H9 (cell line): ENCODE measurements at regions not wholly inside any gene's neighbourhood (a gene's known extent, or its start where the extent isn't known, plus 50 kb on each side); places are given as distances from the start of the nearest gene placed in this dataset.

Experiments
- DNase-seq: peaks from one replicate; pipeline ENCODE4 v3.0.0-alpha.2; 2017
- H2AFZ ChIP-seq: one replicate; pipeline ENCODE4 v1.6.1; 2013; ENCODE audit warnings: mild to moderate bottlenecking, low read length, control low read depth, moderate library complexity
- H2AK5ac ChIP-seq: 2 replicates; pipeline ENCODE4 v1.6.1; 2013; ENCODE audit warnings: low read length, control low read depth, mixed read lengths; ENCODE audit not compliant: insufficient read length
- H2BK120ac ChIP-seq: one replicate; pipeline ENCODE4 v1.6.1; 2013; ENCODE audit warnings: low read depth, mild to moderate bottlenecking, low read length, control low read depth, inconsistent platforms; ENCODE audit not compliant: poor library complexity, severe bottlenecking
- H2BK12ac ChIP-seq: 2 replicates; pipeline ENCODE4 v1.6.1; 2013; ENCODE audit warnings: low read length, control low read depth, mixed read lengths, low read depth; ENCODE audit not compliant: insufficient read length
- H2BK15ac ChIP-seq: 2 replicates; pipeline ENCODE4 v1.6.1; 2013; ENCODE audit warnings: low read depth, low read length, control low read depth
- H2BK20ac ChIP-seq: one replicate; pipeline ENCODE4 v1.6.1; 2013; ENCODE audit warnings: low read depth, mild to moderate bottlenecking, low read length, control low read depth, inconsistent platforms; ENCODE audit not compliant: poor library complexity, severe bottlenecking
- H2BK5ac ChIP-seq: 2 replicates; pipeline ENCODE4 v1.6.1; 2013; ENCODE audit warnings: low read length, control low read depth, mixed read lengths; ENCODE audit not compliant: insufficient read length
- H3K14ac ChIP-seq: 2 replicates; pipeline ENCODE4 v1.6.1; 2013; ENCODE audit warnings: low read length, control low read depth; ENCODE audit not compliant: insufficient read depth
- H3K18ac ChIP-seq: 2 replicates; pipeline ENCODE4 v1.6.1; 2013; ENCODE audit warnings: low read depth, mild to moderate bottlenecking, mixed read lengths, low read length, control low read depth; ENCODE audit not compliant: insufficient read length
- H3K23ac ChIP-seq: 2 replicates; pipeline ENCODE4 v1.6.1; 2013; ENCODE audit warnings: low read length, control low read depth, mixed read lengths, low read depth; ENCODE audit not compliant: insufficient read length
- H3K23me2 ChIP-seq: 2 replicates; pipeline ENCODE4 v1.6.1; 2013; ENCODE audit warnings: low read depth, mild to moderate bottlenecking, mixed read lengths, low read length, control low read depth; ENCODE audit not compliant: insufficient read length, poor library complexity, severe bottlenecking
- H3K27ac ChIP-seq: 2 replicates; pipeline ENCODE4 v1.5.1; 2013; ENCODE audit warnings: low read length, control low read depth, mixed read lengths, low read depth; ENCODE audit not compliant: insufficient read length
- H3K27me3 ChIP-seq: 2 replicates; pipeline ENCODE4 v1.6.1; 2013; ENCODE audit warnings: low read length, control low read depth, inconsistent platforms; ENCODE audit not compliant: insufficient read depth
- H3K4ac ChIP-seq: 2 replicates; pipeline ENCODE4 v1.6.1; 2013; ENCODE audit warnings: low read depth, mild to moderate bottlenecking, control low read depth, inconsistent platforms, low read length, moderate library complexity
- H3K4me1 ChIP-seq: 2 replicates; pipeline ENCODE4 v1.6.1; 2013; ENCODE audit warnings: low read length, control low read depth, inconsistent platforms; ENCODE audit not compliant: insufficient read depth
- H3K4me2 ChIP-seq: 2 replicates; pipeline ENCODE4 v1.6.1; 2013; ENCODE audit warnings: low read length, control low read depth, mixed read lengths; ENCODE audit not compliant: insufficient read length, insufficient read depth
- H3K56ac ChIP-seq: 2 replicates; pipeline ENCODE4 v1.6.1; 2013; ENCODE audit warnings: low read depth, mild to moderate bottlenecking, mixed read lengths, low read length, control low read depth; ENCODE audit not compliant: insufficient read length
- H3K79me1 ChIP-seq: 2 replicates; pipeline ENCODE4 v1.6.1; 2013; ENCODE audit warnings: low read depth, mild to moderate bottlenecking, moderate library complexity, low read length, control low read depth, inconsistent platforms; ENCODE audit not compliant: insufficient read depth, poor library complexity, severe bottlenecking
- H3K79me2 ChIP-seq: 2 replicates; pipeline ENCODE4 v1.6.1; 2013; ENCODE audit warnings: low read length, control low read depth, inconsistent platforms; ENCODE audit not compliant: insufficient read depth
- H3K9ac ChIP-seq: 2 replicates; pipeline ENCODE4 v1.6.1; 2013; ENCODE audit warnings: low read length, control low read depth, mixed read lengths; ENCODE audit not compliant: insufficient read length; ENCODE audit errors: extremely low read depth
- H3K9me3 ChIP-seq: one replicate; pipeline ENCODE4 v1.6.1; 2013; ENCODE audit warnings: low read depth, low read length, inconsistent platforms; ENCODE audit not compliant: control insufficient read depth
- H3T11ph ChIP-seq: one replicate; pipeline ENCODE4 v1.6.1; 2013; ENCODE audit warnings: mild to moderate bottlenecking, low read length, control low read depth, inconsistent platforms
- H4K20me1 ChIP-seq: one replicate; pipeline ENCODE4 v1.6.1; 2013; ENCODE audit not compliant: control insufficient read depth, insufficient read length, insufficient read depth
- H4K5ac ChIP-seq: 2 replicates; pipeline ENCODE4 v1.6.1; 2013; ENCODE audit warnings: low read depth, mild to moderate bottlenecking, mixed read lengths, low read length, control low read depth; ENCODE audit not compliant: insufficient read length
- H4K8ac ChIP-seq: replicated peaks from 2 replicates; pipeline ENCODE4 v1.6.1; 2013; ENCODE audit warnings: low read length, control low read depth, mixed read lengths, low read depth; ENCODE audit not compliant: insufficient read length
- H4K91ac ChIP-seq: 2 replicates; pipeline ENCODE4 v1.6.1; 2013; ENCODE audit warnings: low read depth, mild to moderate bottlenecking, moderate library complexity, mixed read lengths, low read length, control low read depth; ENCODE audit not compliant: insufficient read length
- H3K27ac Mint-ChIP-seq, 3 experiments: 2 replicates in 2 of 3; 3 replicates in 1 of 3; pipeline ENCODE4 v1.8.0; 2020 to 2021; ENCODE audit warnings: mixed read lengths in 3 of 3, mild to moderate bottlenecking in 1 of 3, moderate library complexity in 1 of 3
- H3K27me3 Mint-ChIP-seq: 2 replicates; pipeline ENCODE4 v1.8.0; 2021; ENCODE audit warnings: low read depth, mild to moderate bottlenecking, moderate library complexity, mixed read lengths
- H3K36me3 Mint-ChIP-seq, 3 experiments: 2 replicates in 2 of 3; 3 replicates in 1 of 3; pipeline ENCODE4 v1.8.0; 2020 to 2021; ENCODE audit warnings: low read depth in 3 of 3, mixed read lengths in 3 of 3; ENCODE audit not compliant: insufficient read depth in 1 of 3
- H3K4me1 Mint-ChIP-seq, 2 experiments: 2 replicates each; pipeline ENCODE4 v1.8.0; 2020; ENCODE audit warnings: mixed read lengths in 2 of 2
- H3K4me3 Mint-ChIP-seq, 2 experiments: 2 replicates in 1 of 2; 3 replicates in 1 of 2; pipeline ENCODE4 v1.8.0; 2020 to 2021; ENCODE audit warnings: mild to moderate bottlenecking in 2 of 2, mixed read lengths in 2 of 2, moderate library complexity in 1 of 2
- H3K9me3 Mint-ChIP-seq, 2 experiments: 2 replicates in 1 of 2; 3 replicates in 1 of 2; pipeline ENCODE4 v1.8.0; 2020; ENCODE audit warnings: mild to moderate bottlenecking in 2 of 2, mixed read lengths in 2 of 2, moderate library complexity in 1 of 2
- CTCF ChIP-seq: fragments of 200-600 bp; sonication (generic); conservative IDR thresholded peaks from 3 replicates; pipeline ENCODE4 v1.8.0; 2021; ENCODE audit warnings: antibody characterized with exemption, mild to moderate bottlenecking
- WGBS: extraction: QIAGEN DNeasy Blood & Tissue Kit; methylation state at CpG from one replicate; pipeline ENCODE4 v1.1.7; 2013; ENCODE audit warnings: missing lambda C conversion rate, low lambda C conversion rate, mixed read lengths; ENCODE audit not compliant: insufficient read length; ENCODE audit errors: extremely low coverage; 5-methylcytosine and 5-hydroxymethylcytosine counted together

GRCh38 chr13:40207001-40207478, 459.4 kb downstream of the FOXO1 start:
- Mint-ChIP-seq H3K9me3 (peaks cover 0 to 4% of the 10 kb centered on the region in 2 experiments; a peak in 1 of 5 replicates), H3K4me3 (no peak overlapping the region), H3K36me3 (no peaks in the 10 kb centered on the region), H3K27ac (no peak overlapping the region), H3K27me3 (no peaks in the 10 kb centered on the region), H3K4me1 (no peaks in the 10 kb centered on the region)
- WGBS: no CpG with 5 or more reads among the region's 6 CpGs
- no peak overlapping the region for H3K27ac ChIP-seq
- H3K9me3 ChIP-seq: no peaks in the 10 kb centered on the region
- no peaks in the 10 kb centered on the region for H3K79me1 ChIP-seq
- H2BK20ac ChIP-seq: no peak overlapping the region
- H3T11ph ChIP-seq: no peak overlapping the region
- H3K18ac ChIP-seq: no peak overlapping the region
- no peak overlapping the region for H4K91ac ChIP-seq
- H4K8ac ChIP-seq: no peak overlapping the region
- no peaks in the 10 kb centered on the region for H3K27me3 ChIP-seq
- no peak for DNase-seq
- no peak overlapping the region for H2AK5ac ChIP-seq
- no peak overlapping the region for H2BK12ac ChIP-seq
- H3K79me2 ChIP-seq: no peaks in the 10 kb centered on the region
- H3K23ac ChIP-seq: no peak overlapping the region
- no peak overlapping the region for H2AFZ ChIP-seq
- H2BK15ac ChIP-seq: no peak overlapping the region
- no peak overlapping the region for H3K4me2 ChIP-seq
- H3K56ac ChIP-seq: no peak overlapping the region
- no peak overlapping the region for H2BK5ac ChIP-seq
- no peak overlapping the region for H3K4ac ChIP-seq
- H4K5ac ChIP-seq: no peak overlapping the region
- no peak overlapping the region for H3K14ac ChIP-seq
- H4K20me1 ChIP-seq: no peaks in the 10 kb centered on the region
- no peak for TF ChIP-seq CTCF
- no peaks in the 10 kb centered on the region for H3K4me1 ChIP-seq
- H3K23me2 ChIP-seq: no peaks in the 10 kb centered on the region
- H2BK120ac ChIP-seq: no peak overlapping the region
- no peak overlapping the region for H3K9ac ChIP-seq
